Progenitor cell of endocrine pancreas (in vitro differentiated cells): ENCODE measurements at regions not wholly inside any gene's neighbourhood (a gene's known extent, or its start where the extent isn't known, plus 50 kb on each side); places are given as distances from the start of the nearest gene placed in this dataset.

Experiments used
- DNase-seq: peaks from one replicate; pipeline ENCODE4 v3.0.0; 2021; ENCODE audit warnings: low spot score; ENCODE audit not compliant: unreplicated experiment
- H3K27ac Mint-ChIP-seq: 2 replicates; pipeline ENCODE4 v1.8.0; 2021; ENCODE audit warnings: mild to moderate bottlenecking, moderate library complexity, mixed read lengths
- H3K27me3 Mint-ChIP-seq: 2 replicates; pipeline ENCODE4 v1.8.0; 2021; ENCODE audit warnings: mixed read lengths
- H3K36me3 Mint-ChIP-seq: 2 replicates; pipeline ENCODE4 v1.8.0; 2022; ENCODE audit warnings: mixed read lengths; ENCODE audit not compliant: insufficient read depth
- H3K4me1 Mint-ChIP-seq: 2 replicates; pipeline ENCODE4 v1.8.0; 2021; ENCODE audit warnings: low read depth, mixed read lengths
- H3K4me3 Mint-ChIP-seq: 2 replicates; pipeline ENCODE4 v1.8.0; 2021; ENCODE audit warnings: low read depth, mild to moderate bottlenecking, moderate library complexity, mixed read lengths
- H3K9me3 Mint-ChIP-seq: 2 replicates; pipeline ENCODE4 v1.8.0; 2021; ENCODE audit warnings: low read depth, mixed read lengths
- CTCF ChIP-seq: fragments of 200-600 bp; sonication (generic); IDR thresholded peaks from one replicate; pipeline ENCODE4 v1.5.0; 2021; ENCODE audit warnings: antibody characterized with exemption, mild to moderate bottlenecking; ENCODE audit not compliant: unreplicated experiment

- H3K9me3 Mint-ChIP-seq: no peaks in the 10 kb centered on the region
- peaks cover 6% of the 10 kb centered on the region for H3K4me1 Mint-ChIP-seq
- no peak overlapping the region for H3K27ac Mint-ChIP-seq
- H3K27me3 Mint-ChIP-seq: peaks cover 3% of the 10 kb centered on the region
- H3K36me3 Mint-ChIP-seq: no peaks in the 10 kb centered on the region
- DNase-seq: no peak
- TF ChIP-seq CTCF: no peak
- H3K4me3 Mint-ChIP-seq: no peak overlapping the region
These were observed 114.9 kb downstream of the RRAGC start for GRCh38 chr1:38744452-38745350.

DNA sequence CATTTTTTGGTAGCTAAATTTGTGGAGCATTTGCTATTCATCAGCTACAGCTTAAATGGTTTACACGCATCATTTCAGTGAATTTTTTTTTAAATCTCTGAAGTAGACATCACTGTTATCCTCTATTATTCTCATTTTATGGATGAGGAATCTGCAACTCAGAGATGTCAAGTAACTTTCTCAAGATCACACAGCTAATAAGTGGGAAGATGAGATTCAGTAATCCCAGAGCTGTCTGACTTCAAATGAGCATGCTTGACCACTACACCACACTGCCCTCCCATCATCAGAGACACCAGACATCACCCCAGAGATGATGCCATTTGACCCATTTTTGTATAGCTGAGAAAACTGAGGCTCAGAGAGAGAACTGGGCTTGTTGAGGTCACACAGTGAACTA lies 116.4 kb downstream of the RRAGC start:
- H3K4me1 Mint-ChIP-seq: peaks cover 6% of the 10 kb centered on the region
- peaks cover 8% of the 10 kb centered on the region for H3K27me3 Mint-ChIP-seq
- no peaks in the 10 kb centered on the region for H3K36me3 Mint-ChIP-seq
- H3K9me3 Mint-ChIP-seq: no peaks in the 10 kb centered on the region
- no peak for TF ChIP-seq CTCF
- H3K27ac Mint-ChIP-seq: no peak overlapping the region
- no peak overlapping the region for H3K4me3 Mint-ChIP-seq
- DNase-seq: no peak

- H3K27ac Mint-ChIP-seq: no peak overlapping the region
- H3K4me1 Mint-ChIP-seq: no peaks in the 10 kb centered on the region
- H3K36me3 Mint-ChIP-seq: no peaks in the 10 kb centered on the region
- no peak for TF ChIP-seq CTCF
- no peaks in the 10 kb centered on the region for H3K9me3 Mint-ChIP-seq
- no peak for DNase-seq
- H3K4me3 Mint-ChIP-seq: no peak overlapping the region
- peaks cover 8% of the 10 kb centered on the region for H3K27me3 Mint-ChIP-seq
These were observed 118.2 kb downstream of the RRAGC start for GRCh38 chr1:38741341-38741740.

GRCh38 chr1:38740487-38740886 lies 119.1 kb downstream of the RRAGC start:
- no peaks in the 10 kb centered on the region for H3K9me3 Mint-ChIP-seq
- H3K4me3 Mint-ChIP-seq: no peak overlapping the region
- H3K36me3 Mint-ChIP-seq: no peaks in the 10 kb centered on the region
- no peak for DNase-seq
- no peak for TF ChIP-seq CTCF
- peaks cover 10% of the 10 kb centered on the region for H3K27me3 Mint-ChIP-seq
- no peaks in the 10 kb centered on the region for H3K4me1 Mint-ChIP-seq
- H3K27ac Mint-ChIP-seq: no peak overlapping the region

DNA sequence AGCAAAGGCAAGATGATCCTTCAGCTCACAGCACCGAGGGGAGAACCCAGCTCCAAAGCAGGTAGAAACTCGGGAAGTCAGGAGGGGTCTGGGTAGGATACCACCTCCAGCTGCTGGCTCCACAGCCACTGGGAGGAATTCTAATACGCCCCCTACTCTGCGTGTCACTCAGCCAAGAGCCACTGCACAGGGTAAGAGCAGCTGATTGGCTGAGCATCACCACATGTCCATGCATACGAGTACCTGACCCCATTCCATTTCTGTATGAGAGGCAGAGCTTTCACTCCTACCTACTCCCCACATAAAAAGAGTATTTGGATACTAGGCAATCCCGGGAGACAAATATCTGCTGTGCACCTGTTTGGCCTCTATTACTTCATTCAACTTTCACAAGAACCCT lies 121.4 kb downstream of the RRAGC start:
- no peak overlapping the region for H3K4me3 Mint-ChIP-seq
- peaks cover 9% of the 10 kb centered on the region for H3K4me1 Mint-ChIP-seq
- no peak for DNase-seq
- no peak for TF ChIP-seq CTCF
- no peaks in the 10 kb centered on the region for H3K36me3 Mint-ChIP-seq
- no peaks in the 10 kb centered on the region for H3K9me3 Mint-ChIP-seq
- peaks cover 17% of the 10 kb centered on the region for H3K27me3 Mint-ChIP-seq
- H3K27ac Mint-ChIP-seq: no peak overlapping the region
